HG02870 (cell line): ENCODE measurements at regions not wholly inside any gene's neighbourhood (a gene's known extent, or its start where the extent isn't known, plus 50 kb on each side); places are given as distances from the start of the nearest gene placed in this dataset.

Experiments
- ATAC-seq: cut with Tn5 transposase; IDR thresholded peaks from one replicate; pipeline ENCODE4 v1.9.1; 2021; ENCODE audit warnings: mild to moderate bottlenecking, moderate library complexity; ENCODE audit not compliant: unreplicated experiment

DNA sequence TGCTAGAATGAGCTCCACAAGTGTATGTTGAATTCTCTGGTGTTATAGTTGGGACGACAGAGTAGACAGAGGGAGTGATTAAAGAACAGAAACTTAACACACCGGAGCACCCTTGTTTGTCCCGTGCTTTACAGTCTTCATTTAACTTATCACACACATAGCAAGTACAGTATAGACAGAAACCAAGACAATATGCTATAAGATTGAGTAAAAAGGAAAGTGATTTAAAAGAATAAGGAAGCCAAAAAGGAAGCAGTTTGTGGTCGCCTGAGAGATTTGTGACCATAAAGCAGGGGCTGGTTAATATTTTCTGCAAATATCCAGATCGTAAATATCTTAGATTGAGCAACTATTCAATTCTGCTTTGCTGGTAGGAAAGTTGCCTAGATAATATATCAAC is 1128.4 kb downstream of the TSN start:
- ATAC-seq, result no peak

DNA sequence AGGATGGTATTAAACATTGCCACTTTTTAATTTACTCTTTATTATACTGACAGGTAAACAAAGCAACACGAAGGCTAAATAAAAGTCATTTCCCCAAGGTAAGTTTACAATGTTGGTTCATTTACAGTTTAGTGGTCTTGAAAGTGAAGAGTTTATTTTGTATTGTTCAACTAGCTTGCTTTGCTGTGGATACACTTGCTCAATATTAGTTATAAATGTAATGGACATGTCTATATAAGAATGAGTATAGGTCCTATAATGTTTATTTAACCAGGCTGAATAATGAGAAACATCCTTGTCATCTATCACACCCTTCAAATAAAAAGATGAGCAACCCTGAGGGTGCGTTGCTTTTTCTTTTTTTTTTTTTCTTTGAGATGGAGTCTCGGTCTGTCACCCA is 1129.4 kb downstream of the TSN start:
- ATAC-seq, result no peak

DNA sequence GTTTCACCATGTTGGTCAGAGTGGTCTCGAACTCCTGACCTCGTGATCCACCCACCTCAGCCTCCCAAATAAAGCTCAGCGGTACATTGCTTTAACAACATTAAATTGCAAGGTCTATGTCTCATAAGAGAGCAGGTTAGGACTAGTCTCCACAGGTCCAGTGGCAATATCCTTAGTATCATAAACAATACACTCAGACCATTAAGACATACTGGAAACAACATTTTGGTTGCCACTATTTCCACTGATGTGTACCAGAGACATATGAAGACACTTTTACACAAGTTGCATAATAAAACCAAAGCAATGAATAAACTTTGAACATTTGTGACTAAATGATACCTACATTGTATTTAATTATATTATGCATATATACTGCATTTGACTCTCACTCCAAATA is 1130.0 kb downstream of the TSN start:
- no peak for ATAC-seq

DNA sequence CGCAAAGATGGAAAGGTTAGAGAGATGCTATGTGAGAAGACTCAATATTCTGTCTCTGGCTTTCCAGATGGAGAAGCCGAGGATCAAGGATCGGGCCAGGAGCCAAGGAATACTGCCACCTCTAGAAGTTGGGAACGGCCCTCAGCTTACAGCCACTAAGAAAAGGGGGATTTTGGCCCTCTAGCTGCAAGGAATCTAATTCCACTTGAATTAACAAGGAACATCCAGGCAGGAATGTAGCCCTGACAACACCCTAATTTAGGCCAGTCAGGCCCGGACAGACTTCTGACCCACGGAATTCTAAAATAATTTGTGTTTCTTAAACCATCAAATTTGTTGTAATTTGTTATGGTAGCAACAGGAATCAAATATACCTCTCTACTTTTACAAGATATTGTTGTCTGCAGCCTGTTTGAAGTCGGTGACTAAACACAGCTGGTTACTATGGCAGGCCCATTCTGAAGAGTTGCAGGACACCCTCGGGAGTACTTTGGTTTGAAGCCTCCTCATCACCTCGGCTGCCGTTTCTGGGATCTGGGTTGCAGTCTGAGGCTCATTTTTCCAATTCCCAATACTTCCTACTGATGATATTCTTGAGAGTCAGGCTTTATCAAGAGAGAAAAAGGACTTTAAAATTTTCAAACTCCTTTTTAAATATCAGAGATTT is 1131.2 kb downstream of the TSN start:
- no peak for ATAC-seq

DNA sequence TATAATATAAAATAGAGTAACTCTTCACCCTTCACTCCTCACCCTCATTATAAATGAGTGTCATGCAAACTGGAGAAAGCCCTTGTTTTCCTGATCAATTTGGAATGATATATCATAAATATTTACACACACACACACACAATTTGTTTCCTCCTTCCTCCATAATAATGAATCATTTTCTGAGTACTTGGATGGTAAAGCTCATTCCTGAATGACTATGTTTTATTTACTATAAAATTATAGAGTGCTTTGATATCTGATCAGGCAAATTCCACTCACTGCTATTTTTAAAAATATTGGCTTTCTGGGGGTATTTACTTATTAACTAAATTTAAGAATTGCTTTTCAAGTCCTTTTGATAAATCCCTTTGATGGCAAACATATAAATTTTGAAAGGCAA is 1125.5 kb upstream of the CNTNAP5 start:
- no peak for ATAC-seq

DNA sequence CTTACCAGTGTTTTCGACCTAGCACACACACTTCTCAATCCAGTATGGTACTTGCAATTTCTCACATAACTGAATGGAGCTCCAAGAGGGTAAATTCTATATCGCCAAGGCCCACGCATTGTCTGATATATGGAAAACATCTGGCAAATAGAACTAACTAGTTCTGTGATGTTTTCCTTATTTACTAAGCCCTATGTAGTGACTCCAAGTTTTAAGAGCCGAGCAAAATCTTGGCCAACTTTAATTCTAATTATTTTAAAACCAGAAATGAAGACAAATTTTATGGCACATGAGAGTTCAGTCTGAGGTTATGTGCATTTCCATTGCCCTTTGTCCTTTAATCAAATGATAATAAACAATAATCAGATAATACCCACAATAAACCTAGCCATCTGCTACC is 1119.7 kb upstream of the CNTNAP5 start:
- ATAC-seq, result no peak

DNA sequence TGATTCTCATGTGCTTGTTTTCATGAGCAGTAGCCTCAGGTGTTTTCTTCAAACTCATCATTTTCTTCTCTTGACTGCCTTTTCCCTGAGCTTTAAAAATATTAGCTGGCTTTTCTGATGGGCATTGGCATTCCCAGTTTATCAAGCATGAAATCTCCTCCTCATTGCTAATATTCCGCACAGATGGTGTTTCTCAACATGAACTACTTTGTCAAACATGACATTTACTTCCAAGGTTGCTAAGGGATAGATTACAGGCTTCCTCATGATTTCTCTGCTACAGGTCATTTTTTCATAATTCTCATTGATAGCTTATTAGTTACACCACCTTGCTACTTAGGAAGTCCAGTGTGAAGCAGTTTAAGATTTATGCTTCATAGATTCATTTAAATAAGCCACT is 1116.9 kb upstream of the CNTNAP5 start:
- ATAC-seq, result no peak

DNA sequence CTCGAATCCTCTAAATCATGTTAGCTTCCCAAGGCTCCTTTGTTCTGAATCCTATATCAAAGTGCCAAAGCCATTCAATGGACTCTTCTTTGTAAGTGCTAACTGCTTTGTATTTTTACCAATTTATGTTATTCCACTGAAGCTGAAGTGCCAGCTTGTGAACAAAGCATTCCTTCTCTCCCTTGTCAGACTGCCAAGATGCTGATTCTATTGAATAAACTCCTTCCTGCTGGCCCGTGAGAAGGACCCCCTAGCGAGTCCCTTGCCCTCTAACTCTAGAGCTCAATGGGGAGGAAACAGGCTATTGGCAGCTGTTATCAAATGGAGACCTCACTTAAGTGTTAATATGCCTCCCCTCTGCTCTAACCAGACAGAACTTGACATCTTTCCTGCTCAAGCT is 1097.9 kb upstream of the CNTNAP5 start:
- no peak for ATAC-seq

DNA sequence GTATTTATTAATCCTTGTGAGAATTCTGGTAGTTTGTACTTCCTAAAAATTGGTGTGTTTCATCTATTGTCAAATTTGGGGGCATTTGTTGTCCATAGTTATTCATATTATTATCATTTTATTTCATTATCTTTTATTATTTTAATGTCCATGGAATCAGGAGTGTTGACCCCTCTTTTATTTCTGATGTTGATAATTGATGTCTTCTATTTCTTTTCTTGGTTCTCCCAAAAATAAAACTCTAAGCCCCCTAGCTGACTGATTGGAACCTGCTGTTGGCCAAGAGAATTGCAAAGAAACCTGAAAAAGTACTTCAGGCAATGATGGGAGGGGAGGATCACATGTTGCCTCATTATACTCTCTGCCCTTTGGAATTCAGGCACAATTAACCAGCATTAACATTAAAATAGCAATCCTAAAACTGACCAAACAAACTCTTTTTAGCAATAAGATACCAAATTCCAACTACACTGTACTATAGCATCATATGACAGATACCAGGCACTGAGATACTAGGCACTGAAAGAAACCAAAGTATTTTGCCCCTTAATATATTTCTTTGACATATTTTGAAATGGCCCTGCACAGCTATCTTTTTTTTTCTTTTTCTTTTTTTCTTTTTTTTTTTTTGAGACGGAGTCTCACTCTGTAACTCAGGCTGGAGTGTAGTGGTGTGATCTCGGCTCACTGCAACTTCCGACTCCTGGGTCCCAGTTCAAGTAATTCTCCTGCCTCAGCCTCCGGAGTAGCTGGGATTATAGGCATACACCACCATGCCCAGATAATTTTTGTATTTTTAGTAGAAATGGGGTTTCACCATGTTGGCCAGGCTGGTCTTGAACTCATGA is 1097.2 kb upstream of the CNTNAP5 start:
- ATAC-seq, result no peak

DNA sequence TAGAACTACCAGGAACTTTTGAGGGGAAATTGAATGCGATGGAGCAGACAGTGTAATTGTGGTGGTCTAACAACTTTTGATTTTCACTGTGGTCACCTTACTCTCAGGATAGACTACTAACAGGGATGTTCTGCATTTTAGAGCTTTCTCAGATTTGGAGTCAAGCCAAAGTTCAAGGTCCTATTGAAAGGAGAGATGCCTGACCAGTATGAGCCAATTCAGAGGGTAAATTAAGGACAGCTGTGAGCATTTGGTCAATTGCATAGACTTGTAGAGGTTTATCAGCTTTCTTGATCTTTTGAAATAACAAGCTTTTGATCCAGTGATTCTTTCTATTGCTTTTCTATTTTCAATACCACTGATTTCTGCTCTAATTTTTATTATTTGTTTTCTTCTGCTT is 1095.7 kb upstream of the CNTNAP5 start:
- no peak for ATAC-seq

DNA sequence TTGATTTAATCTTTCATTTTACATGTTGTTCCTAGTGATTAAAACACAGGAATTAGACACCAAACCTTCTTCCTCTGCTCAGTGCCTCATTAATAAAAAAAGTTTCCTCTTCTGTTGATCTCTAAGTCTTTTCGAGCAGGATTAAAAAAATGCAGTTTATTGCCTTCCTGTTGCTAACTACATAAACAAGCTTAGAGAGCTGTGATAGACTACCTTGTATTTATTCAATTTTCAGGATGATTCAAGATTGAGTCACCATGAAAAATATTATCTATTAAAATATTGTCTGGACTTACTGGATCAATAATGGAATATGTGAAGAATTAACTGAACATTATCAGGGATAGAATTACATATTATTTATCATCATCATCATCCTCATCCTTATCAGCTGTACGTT is 1089.6 kb upstream of the CNTNAP5 start:
- ATAC-seq, result no peak

DNA sequence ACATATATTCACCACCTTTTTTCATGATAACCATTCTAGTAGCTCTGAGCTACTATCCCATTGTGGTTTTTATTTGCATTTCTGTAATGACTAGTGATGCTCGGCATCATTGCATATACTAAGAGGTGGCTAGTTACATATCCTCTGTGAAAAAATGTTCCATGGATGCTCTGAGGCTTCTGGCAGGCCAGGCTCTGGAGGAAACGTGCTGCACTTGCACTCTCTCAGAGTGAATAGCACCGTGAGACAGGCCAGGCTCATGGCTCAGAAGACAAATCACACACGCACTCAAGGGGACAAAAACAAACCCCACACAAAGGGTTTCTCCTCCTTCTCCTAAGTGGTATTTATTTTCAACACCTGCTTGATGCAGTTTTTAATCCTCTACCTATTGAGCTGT is 1085.3 kb upstream of the CNTNAP5 start:
- ATAC-seq, result no peak

DNA sequence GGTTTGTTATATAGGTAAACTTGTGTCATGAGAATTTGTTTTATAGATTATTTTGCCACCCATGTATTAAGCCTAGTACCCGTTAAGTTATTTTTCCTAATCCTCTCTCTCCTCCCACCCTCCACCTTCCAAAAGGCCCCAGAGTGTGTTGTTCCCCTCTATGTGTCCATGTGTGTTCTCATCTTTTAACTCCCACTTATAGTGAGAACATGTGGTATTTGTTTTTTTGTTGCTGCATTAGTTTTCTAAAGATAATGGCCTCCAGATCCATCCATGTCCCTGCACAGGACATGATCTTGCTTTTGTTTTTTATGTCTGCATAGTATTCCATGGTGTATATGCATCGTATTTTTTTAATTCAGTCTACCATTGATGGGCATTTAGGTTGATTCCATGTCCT is 1075.6 kb upstream of the CNTNAP5 start:
- ATAC-seq, result no peak

DNA sequence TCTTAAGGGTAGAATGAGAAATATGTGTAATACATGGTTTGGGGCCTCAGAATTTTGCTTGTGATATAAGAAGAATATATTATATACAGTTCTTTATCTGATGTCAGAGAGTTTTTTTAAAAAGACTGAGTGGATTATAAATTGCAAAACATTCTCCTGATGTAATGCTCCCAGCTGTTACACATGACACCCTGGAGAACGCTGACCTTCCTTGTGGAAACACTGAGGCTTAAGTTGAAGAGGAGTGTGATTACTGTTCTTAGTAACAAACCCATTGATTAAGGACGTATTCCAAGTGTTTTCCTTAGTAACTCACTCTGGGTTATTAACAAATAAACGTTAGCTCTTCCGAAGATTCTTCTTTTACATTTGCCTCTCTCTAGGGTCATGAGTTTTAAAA is 1069.3 kb upstream of the CNTNAP5 start:
- no peak for ATAC-seq

DNA sequence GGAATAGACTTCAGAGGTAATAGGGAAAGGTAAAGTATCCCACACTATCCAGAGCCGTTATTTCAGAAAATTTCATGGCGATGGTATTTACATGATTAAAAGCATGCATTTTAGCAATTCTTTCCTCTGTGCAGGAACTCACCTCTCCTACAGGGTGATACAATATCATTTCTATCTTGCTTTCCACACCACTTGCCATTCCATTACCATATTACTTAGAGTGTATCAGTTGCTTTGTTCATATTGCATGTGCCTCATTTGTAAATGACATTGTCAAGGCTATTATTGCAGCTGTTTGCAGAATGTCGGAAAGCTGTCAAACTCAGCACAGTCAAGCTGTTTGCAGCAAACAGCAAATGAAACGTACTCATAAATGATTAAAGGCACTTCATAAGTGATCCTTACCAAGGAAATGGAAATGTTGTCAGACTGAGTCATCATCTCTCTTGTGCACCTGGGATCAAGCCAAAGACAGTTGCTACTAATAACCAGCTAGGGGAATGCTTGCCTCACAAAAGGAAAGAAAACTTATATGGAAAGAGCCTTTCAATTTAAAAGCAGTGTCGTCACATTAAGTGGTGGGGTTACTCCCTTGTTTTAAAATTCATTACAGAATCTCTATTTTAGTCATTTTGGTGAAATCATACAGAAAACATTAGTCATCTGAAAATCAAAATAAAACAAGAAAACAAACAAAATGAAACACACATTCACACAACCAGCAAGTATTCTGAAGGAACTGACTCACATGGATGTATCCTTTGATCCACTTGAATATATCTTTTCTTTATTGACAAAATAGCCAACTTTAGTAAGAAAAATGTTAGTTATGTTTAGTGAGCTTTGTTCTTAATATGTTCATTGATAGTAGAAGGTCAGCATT is 1064.1 kb upstream of the CNTNAP5 start:
- ATAC-seq, result no peak

DNA sequence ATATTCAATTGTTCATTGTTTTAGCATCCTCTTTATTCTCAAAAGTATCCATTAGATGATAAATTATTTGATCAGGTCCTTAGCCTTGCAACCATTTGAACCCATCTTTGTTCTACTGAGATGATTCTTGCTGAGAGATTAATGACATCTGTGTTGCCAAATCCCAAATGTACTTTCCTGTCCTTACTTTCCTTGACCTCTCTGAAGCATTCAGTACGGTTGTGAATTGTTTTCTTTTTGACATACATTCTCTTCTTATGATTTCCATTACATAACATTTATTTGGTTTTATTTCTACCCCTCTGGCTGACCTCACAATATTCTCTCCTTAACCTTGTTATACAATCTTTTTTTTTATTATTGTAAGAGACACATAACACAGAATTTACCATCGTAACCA is 1058.6 kb upstream of the CNTNAP5 start:
- no peak for ATAC-seq

DNA sequence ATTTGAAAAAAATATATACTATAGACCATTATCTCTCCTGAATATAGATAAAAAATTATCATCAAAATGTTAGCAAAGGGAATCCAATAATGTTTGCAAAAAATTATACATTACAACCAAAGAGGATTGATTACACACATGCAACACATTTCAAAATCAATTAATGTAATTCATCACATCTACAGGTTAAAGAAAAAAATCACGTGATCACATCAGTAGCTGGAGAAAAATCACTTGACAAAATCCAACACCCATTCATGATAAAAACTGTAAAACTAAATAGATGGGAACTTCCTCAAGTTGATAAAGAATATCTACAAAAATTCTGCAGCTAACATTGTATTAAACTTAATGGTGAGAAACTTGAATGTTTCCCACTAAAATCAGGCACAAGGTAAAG is 1047.5 kb upstream of the CNTNAP5 start:
- no peak for ATAC-seq

DNA sequence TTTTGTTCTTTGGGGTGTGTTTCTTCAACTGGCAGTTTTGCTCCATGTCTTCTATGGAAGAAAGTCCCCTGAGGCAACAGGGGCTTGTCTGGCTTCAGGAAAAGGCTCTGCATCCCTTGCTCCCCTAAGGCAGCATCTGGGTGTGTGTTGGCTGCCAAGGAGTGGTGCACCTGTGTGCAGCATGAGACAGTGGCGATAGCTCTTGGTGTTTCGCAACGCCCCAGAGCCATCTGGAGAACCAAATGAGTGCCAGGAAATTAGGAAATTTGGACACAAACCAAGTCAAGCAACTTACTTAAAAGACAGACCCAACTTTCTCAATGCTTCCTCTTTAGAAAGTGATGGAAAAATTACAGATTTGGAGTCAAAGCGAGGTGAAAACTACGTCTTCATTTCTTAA is 1044.4 kb upstream of the CNTNAP5 start:
- ATAC-seq, result no peak

DNA sequence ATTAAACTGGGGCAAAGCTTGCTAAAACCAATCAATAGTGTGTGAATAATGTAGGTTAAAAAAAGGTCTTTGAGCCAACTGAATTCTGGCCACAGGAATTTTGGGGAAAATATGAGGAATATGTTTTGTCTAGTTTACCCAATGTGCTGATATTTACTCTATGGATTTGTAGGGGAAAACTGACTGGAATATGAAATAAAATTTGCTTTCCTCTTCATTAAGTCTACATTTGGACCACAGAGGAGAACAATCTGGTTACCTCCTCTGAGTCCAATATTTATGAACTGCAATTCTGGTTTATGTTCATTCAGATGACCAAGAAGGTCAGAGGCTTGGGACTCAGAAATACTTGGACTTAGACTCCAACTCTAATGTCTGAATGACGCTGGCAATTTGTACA is 1042.2 kb upstream of the CNTNAP5 start:
- ATAC-seq, result no peak

DNA sequence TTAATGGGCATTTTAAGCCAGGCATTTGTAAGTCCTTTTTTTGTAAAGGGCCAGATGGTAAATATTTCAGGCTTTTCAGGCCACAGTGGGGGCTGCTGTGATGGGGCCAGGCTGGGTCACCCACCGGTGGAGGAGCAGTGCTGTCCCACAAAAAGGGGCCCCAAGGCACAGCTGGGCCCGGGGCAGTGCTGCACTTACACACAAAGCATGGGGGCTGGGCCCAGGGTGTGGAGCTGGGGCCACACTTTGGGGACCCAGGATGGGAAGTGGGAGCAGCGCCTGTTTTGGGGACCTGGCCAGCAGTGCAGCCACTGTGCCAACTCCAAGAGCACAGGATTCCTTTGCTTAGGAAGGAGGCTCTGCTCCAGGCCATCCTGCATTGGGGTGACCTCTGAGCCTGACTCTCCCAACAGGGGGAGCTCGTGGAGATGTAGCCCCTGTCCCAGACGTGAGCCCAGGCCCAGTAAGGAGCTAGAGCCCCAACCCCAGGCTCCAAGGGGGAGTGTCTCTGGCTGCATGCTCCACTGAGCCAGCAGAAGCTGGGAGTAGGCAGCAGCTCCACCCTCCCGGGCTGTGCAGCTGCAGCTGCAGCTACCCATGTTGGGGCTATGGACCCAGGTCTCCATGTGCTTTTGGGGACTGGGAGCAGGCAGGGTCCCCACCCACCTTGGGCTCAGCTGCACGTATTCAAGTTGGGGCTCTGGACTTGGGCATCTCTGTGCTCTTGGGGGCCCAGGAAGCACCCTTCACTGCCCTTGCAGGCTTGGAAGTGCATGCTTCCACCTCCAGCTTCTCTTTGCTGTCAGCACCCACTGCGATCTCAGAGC is 1036.5 kb upstream of the CNTNAP5 start:
- ATAC-seq, result no peak

DNA sequence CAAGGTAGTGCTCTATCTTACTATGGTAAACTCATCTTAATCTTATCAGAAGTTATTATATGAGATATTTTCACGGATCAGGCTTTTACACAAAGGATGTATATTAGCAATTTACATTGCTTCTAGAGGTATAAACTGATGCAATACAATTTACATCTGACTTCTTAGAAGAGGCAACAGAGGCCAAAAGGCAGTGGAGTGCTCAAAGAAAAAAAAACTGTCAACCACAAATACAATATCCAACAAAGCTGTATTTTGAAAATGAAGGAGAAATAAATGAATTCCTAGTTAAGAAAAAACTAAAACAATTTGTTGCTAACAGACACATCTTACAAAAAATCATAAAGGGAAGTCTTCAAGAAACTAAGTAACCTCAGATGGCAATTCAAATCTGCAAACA is 1031.5 kb upstream of the CNTNAP5 start:
- no peak for ATAC-seq
